GM12878 (cell line): ENCODE measurements at regions not wholly inside any gene's neighbourhood (a gene's known extent, or its start where the extent isn't known, plus 50 kb on each side); places are given as distances from the start of the nearest gene placed in this dataset.

Experiments used
- CEBPB ChIP-seq, 2 experiments: fragments of 150-350 bp in 1 of 2; IDR thresholded peaks; 2 replicates each; pipeline ENCODE4 v1.6.1; 2012 to 2014; ENCODE audit warnings: low read depth in 2 of 2, low read length in 2 of 2, borderline replicate concordance in 1 of 2, inconsistent platforms in 1 of 2
- ESRRA ChIP-seq: IDR thresholded peaks from 2 replicates; pipeline ENCODE4 v1.6.1; 2012; ENCODE audit warnings: mild to moderate bottlenecking, low read length, improper control_type of control experiment
- EZH2 ChIP-seq: IDR thresholded peaks from 2 replicates; pipeline ENCODE4 v1.6.1; 2012; ENCODE audit warnings: low read depth, mild to moderate bottlenecking, control low read depth, inconsistent platforms, low read length, borderline replicate concordance; ENCODE audit not compliant: control insufficient read depth
- POLR2AphosphoS5 ChIP-seq: IDR thresholded peaks from 2 replicates; pipeline ENCODE4 v1.6.1; 2011; ENCODE audit warnings: mild to moderate bottlenecking, low read length, inconsistent platforms
- RAD21 ChIP-seq: IDR thresholded peaks from 2 replicates; pipeline ENCODE4 v1.6.1; 2011; ENCODE audit warnings: mild to moderate bottlenecking, low read depth, low read length, moderate library complexity; ENCODE audit not compliant: insufficient read depth
- RCOR1 ChIP-seq: conservative IDR thresholded peaks from 2 replicates; pipeline ENCODE4 v1.6.1; 2012; ENCODE audit warnings: low read depth, low read length, improper control_type of control experiment
- SP1 ChIP-seq: IDR thresholded peaks from one replicate; pipeline ENCODE4 v1.6.1; 2011; ENCODE audit warnings: low read depth, low read length
- SUPT20H ChIP-seq: IDR thresholded peaks from 2 replicates; pipeline ENCODE4 v1.6.1; 2011; ENCODE audit warnings: low read depth, mild to moderate bottlenecking, low read length, moderate library complexity, borderline replicate concordance; ENCODE audit not compliant: control insufficient read depth
- TF ChIP-seq, protein P1 (sequence below), 3 experiments: IDR thresholded peaks in 2 of 3; conservative IDR thresholded peaks in 1 of 3; 2 replicates each; pipeline ENCODE4 v1.5.1; 2011; ENCODE audit warnings: low read depth in 3 of 3, low read length in 3 of 3, mild to moderate bottlenecking in 3 of 3, control low read depth in 2 of 3, moderate library complexity in 2 of 3, inconsistent platforms in 1 of 3, mixed read lengths in 1 of 3; ENCODE audit not compliant: control insufficient read depth in 2 of 3, insufficient read depth in 1 of 3; ENCODE audit errors: extremely low read depth in 1 of 3
- TF ChIP-seq, protein P2 (sequence below): fragments of 450-650 bp; IDR thresholded peaks from 2 replicates; pipeline ENCODE4 v1.6.1; 2016; ENCODE audit warnings: mild to moderate bottlenecking

DNA sequence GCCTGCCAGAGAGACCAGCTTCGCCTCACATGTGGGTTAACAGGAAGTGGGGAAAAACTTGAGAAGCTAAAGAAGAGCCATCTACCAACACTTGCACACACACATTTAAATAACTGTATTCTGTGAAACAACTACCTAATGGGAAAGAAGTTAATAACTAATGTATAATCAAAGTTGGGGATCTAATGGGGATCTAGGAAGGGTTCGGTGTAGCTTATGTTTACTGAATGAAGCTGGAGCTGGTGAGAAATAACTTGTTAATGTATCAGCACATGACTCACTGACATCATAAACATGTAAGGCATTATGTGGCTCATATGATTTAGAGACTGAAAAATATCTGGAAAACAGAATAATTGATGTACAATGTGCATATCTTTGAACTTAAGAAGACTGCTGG lies 421.3 kb upstream of the NXPH2 start:
- TF ChIP-seq CEBPB (IDR thresholded peaks at IDR 0.05; ENCODE audit: borderline replicate concordance in 1 of 2, low read depth in 2 of 2, low read length in 2 of 2) (no peak), SP1 (no peak), RCOR1 (no peak), RAD21 (no peak), SUPT20H (no peak), EZH2 (no peak), POLR2AphosphoS5 (no peak), ESRRA (no peak)
- TF ChIP-seq, protein P1, sequence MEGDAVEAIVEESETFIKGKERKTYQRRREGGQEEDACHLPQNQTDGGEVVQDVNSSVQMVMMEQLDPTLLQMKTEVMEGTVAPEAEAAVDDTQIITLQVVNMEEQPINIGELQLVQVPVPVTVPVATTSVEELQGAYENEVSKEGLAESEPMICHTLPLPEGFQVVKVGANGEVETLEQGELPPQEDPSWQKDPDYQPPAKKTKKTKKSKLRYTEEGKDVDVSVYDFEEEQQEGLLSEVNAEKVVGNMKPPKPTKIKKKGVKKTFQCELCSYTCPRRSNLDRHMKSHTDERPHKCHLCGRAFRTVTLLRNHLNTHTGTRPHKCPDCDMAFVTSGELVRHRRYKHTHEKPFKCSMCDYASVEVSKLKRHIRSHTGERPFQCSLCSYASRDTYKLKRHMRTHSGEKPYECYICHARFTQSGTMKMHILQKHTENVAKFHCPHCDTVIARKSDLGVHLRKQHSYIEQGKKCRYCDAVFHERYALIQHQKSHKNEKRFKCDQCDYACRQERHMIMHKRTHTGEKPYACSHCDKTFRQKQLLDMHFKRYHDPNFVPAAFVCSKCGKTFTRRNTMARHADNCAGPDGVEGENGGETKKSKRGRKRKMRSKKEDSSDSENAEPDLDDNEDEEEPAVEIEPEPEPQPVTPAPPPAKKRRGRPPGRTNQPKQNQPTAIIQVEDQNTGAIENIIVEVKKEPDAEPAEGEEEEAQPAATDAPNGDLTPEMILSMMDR (IDR thresholded peaks at IDR 0.05 in 2 of 3, conservative IDR thresholded peaks at IDR 0.05 in 1 of 3; ENCODE audit: control insufficient read depth in 2 of 3, extremely low read depth in 1 of 3, insufficient read depth in 1 of 3, low read depth in 3 of 3, low read length in 3 of 3), result no peak
- TF ChIP-seq, protein P2, sequence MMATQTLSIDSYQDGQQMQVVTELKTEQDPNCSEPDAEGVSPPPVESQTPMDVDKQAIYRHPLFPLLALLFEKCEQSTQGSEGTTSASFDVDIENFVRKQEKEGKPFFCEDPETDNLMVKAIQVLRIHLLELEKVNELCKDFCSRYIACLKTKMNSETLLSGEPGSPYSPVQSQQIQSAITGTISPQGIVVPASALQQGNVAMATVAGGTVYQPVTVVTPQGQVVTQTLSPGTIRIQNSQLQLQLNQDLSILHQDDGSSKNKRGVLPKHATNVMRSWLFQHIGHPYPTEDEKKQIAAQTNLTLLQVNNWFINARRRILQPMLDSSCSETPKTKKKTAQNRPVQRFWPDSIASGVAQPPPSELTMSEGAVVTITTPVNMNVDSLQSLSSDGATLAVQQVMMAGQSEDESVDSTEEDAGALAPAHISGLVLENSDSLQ, result no peak
